Stomach (tissue), 8 donors: ENCODE measurements at regions not wholly inside any gene's neighbourhood (a gene's known extent, or its start where the extent isn't known, plus 50 kb on each side); places are given as distances from the start of the nearest gene placed in this dataset.
"Not testable (repeated sequence)": the region's sequence is repeated elsewhere in the genome, so short reads cannot be mapped to it uniquely, and the experiment has no call there.

ENCODE experiments used
- DNase-seq, 2 donors: peaks; one replicate each; pipeline versions ENCODE4 v3.0.0 to v3.0.0-alpha.2; 2013 to 2019
- H3K27ac ChIP-seq, 5 donors: fragments of 200-600 bp in 4 of 5; sonication (generic) in 4 of 5; one replicate each; pipeline ENCODE4 v1.5.1; 2013 to 2019; ENCODE audit warnings: mild to moderate bottlenecking in 1 of 5, moderate library complexity in 1 of 5
- H3K27me3 ChIP-seq, 3 donors: fragments of 200-600 bp; sonication (generic); one replicate each; pipeline ENCODE4 v1.5.1; 2017 to 2019; ENCODE audit warnings: mixed run types in 1 of 3
- H3K36me3 ChIP-seq, 4 donors: fragments of 200-600 bp; sonication (generic); 1 replicate in 3 of 4; 2 replicates in 1 of 4; pipeline ENCODE4 v1.5.1; 2016 to 2019
- H3K4me1 ChIP-seq, 4 donors: fragments of 200-600 bp; sonication (generic); one replicate each; pipeline ENCODE4 v1.5.1; 2016 to 2019
- H3K4me3 ChIP-seq, 4 donors: fragments of 200-600 bp; sonication (generic) in 3 of 4; one replicate each; pipeline ENCODE4 v1.5.1; 2016 to 2019; ENCODE audit warnings: mild to moderate bottlenecking in 1 of 4
- H3K9me3 ChIP-seq, 4 donors: fragments of 200-600 bp; sonication (generic); one replicate each; pipeline ENCODE4 v1.5.1; 2016 to 2019
- EP300 ChIP-seq: sonication (generic); formaldehyde crosslinking; IDR thresholded peaks from one replicate; pipeline ENCODE4 v1.6.1; 2017; ENCODE audit warnings: antibody characterized with exemption
- POLR2A ChIP-seq, 4 donors: fragments of 450-650 bp; IDR thresholded peaks; one replicate each; pipeline ENCODE4 v1.6.1; 2016; ENCODE audit warnings: antibody characterized with exemption in 4 of 4, control low read depth in 2 of 4, mild to moderate bottlenecking in 1 of 4, moderate library complexity in 1 of 4
- POLR2AphosphoS5 ChIP-seq, 3 donors: sonication (generic); formaldehyde crosslinking; IDR thresholded peaks; one replicate each; pipeline ENCODE4 v1.6.1; 2016; ENCODE audit warnings: antibody characterized with exemption in 3 of 3
- WGBS, 5 donors: extraction: QIAGEN DNeasy Blood & Tissue Kit in 3 of 5; methylation state at CpG; one replicate each; pipeline versions ENCODE4 v1.1.5 to v1.1.7; 2013 to 2018; 5-methylcytosine and 5-hydroxymethylcytosine counted together
- intact Hi-C: fragments of 100-400 bp; cut with DNase I; formaldehyde crosslinking; loops from one replicate; pipeline ENCODE4 v1.15.1; 2023; ENCODE audit warnings: low total_unique reads
- TF ChIP-seq, protein P1 (sequence below), 7 experiments: fragments of 450-650 bp in 4 of 7; fragments of 200-600 bp in 3 of 7; sonication (generic) in 3 of 7; IDR thresholded peaks; one replicate each; pipeline ENCODE4 v1.5.1; 2016 to 2019; ENCODE audit warnings: antibody characterized with exemption in 7 of 7, control low read depth in 2 of 7, mild to moderate bottlenecking in 1 of 7
- donor health status: healthy with polysubstance abuse.
- donor health status: Bipolar disorder and iron deficiency.
- donor health status: healthy.

DNA sequence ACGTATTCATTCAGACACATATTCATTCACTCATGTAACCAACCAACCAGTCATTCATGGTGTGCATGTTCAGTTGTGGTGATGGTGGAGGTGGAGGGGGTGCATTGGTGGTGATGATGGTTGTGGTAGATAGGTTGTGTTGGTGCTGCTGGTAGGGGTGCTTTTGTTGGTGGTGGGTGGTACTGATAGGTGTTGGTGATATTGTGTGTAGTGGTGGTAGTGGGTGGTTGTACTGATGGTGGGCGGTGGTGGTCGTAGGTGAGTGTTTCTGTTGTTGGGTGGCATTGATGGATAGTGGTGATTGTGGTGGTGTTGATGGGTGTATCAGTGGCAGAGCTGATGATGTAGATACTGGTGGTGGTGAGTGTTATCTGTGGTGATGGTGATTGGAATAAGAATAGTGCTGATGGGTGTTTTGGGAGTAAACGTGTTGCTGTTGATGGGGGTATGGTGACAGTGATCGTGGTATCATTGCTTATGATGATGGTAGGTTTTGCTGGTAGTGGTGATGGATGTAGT is 59.8 kb upstream of the SHB start:
- Histone ChIP-seq H3K9me3 (no peaks in the 10 kb centered on the region), H3K27me3 (no peaks in the 10 kb centered on the region), H3K27ac (no peak overlapping the region), H3K4me1 (no peaks in the 10 kb centered on the region), H3K36me3 (no peaks in the 10 kb centered on the region), H3K4me3 (no peak overlapping the region)
- TF ChIP-seq POLR2A (IDR thresholded peaks at IDR 0.05) (no peak), POLR2AphosphoS5 (IDR thresholded peaks at IDR 0.05) (no peak), EP300 (no peak)
- TF ChIP-seq, protein P1, sequence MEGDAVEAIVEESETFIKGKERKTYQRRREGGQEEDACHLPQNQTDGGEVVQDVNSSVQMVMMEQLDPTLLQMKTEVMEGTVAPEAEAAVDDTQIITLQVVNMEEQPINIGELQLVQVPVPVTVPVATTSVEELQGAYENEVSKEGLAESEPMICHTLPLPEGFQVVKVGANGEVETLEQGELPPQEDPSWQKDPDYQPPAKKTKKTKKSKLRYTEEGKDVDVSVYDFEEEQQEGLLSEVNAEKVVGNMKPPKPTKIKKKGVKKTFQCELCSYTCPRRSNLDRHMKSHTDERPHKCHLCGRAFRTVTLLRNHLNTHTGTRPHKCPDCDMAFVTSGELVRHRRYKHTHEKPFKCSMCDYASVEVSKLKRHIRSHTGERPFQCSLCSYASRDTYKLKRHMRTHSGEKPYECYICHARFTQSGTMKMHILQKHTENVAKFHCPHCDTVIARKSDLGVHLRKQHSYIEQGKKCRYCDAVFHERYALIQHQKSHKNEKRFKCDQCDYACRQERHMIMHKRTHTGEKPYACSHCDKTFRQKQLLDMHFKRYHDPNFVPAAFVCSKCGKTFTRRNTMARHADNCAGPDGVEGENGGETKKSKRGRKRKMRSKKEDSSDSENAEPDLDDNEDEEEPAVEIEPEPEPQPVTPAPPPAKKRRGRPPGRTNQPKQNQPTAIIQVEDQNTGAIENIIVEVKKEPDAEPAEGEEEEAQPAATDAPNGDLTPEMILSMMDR (IDR thresholded peaks at IDR 0.05), result no peak
- WGBS, 5 donors, result 91 to 96% (median 94%) methylated on average over 5 of the region's 5 CpGs
- no peak for DNase-seq
- intact Hi-C loops, result no loop called here

DNA sequence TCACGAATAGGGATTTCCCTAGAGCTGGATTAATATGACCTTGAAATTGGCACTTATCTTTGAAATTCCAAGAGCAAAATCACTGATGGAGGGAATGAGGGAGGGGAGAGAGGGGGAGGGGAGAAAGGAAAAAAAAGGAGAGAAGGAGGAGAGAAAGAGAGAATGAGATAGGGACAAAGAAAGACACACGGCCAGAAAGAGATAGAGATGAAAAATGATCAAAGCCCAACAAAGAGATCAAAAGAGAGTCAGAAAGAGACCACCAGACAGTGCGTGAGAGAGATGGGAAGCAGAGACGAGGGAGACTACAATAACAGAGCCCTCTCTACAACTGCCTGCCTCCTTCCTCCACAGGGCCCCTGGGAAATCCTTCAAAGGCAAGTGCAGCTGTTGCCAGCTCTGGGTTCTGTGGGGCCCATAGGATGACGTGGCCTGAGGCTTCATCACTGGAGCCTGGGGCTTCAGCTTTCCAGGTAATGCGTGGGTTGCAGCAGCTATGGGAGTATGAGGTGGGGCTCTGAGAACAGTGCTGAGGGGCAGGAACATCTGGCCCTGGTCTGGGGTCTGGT is 58.3 kb upstream of the SHB start:
- H3K36me3 ChIP-seq, result no peaks in the 10 kb centered on the region
- TF ChIP-seq POLR2A (IDR thresholded peaks at IDR 0.05), result no peak
- TF ChIP-seq POLR2AphosphoS5 (IDR thresholded peaks at IDR 0.05), result no peak
- TF ChIP-seq, protein P1 (IDR thresholded peaks at IDR 0.05), result no peak
- no peak for TF ChIP-seq EP300
- intact Hi-C loops, result no loop called here
- H3K27ac ChIP-seq, result no peak overlapping the region
- H3K27me3 ChIP-seq, result no peaks in the 10 kb centered on the region
- H3K4me1 ChIP-seq, result no peaks in the 10 kb centered on the region
- no peak for DNase-seq
- H3K4me3 ChIP-seq, result no peak overlapping the region
- 70 to 91% (median 80%) methylated on average over 5 to 6 of the region's 6 CpGs for WGBS, 5 donors
- no peaks in the 10 kb centered on the region for H3K9me3 ChIP-seq

DNA sequence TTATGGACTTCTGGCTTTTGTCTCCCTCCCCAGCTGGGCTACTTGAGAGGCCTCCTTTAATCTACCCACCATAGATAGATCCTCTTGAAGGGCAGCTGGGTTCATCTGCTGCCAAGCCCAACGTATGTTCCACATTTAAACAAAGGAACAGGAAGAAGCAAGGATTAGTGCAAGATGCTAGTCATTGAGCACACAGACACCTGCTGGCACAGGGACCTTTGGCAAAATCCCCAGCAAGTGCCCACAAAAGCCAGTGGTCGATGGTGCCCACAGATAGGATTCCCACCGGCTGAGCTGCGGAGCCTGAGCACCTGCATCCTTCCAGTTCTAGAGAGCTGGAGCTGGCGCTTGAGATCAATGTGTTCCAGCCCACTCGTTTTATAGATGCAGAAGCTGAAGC is 57.7 kb upstream of the SHB start:
- Histone ChIP-seq H3K4me3 (no peak overlapping the region), H3K4me1 (no peaks in the 10 kb centered on the region), H3K36me3 (no peaks in the 10 kb centered on the region), H3K27ac (no peak overlapping the region), H3K9me3 (no peaks in the 10 kb centered on the region), H3K27me3 (no peaks in the 10 kb centered on the region)
- intact Hi-C loops, result no loop called here
- DNase-seq, result no peak
- WGBS, 5 donors, result 70 to 81% (median 76%) methylated on average over 5 to 6 of the region's 6 CpGs
- TF ChIP-seq POLR2AphosphoS5 (IDR thresholded peaks at IDR 0.05), result no peak
- TF ChIP-seq, protein P1 (IDR thresholded peaks at IDR 0.05), result no peak
- no peak for TF ChIP-seq EP300
- no peak for TF ChIP-seq POLR2A (IDR thresholded peaks at IDR 0.05)

DNA sequence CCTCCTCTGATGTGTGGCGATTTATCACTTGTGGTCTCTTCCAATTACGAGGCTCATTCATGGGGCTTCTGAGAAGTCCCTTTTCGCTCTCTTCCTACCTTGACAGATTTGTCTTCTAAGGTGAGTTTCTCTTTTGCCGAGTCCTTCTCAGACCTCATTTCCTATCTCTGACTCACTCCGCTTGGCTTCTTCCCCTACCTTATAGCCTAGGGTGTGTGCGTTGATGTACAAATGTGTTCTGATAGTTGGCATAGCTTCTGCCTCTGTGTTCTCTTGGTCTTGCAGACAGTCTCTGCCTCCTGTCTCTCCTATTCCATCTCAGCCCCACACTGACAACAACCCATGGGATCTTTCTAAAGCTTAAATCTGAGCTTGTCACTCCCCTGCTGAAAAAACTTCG is 56.9 kb upstream of the SHB start:
- Histone ChIP-seq H3K36me3 (no peaks in the 10 kb centered on the region), H3K27ac (no peak overlapping the region), H3K9me3 (no peaks in the 10 kb centered on the region), H3K4me1 (no peaks in the 10 kb centered on the region), H3K27me3 (no peaks in the 10 kb centered on the region), H3K4me3 (no peak overlapping the region)
- TF ChIP-seq POLR2A (IDR thresholded peaks at IDR 0.05) (no peak), EP300 (no peak), POLR2AphosphoS5 (IDR thresholded peaks at IDR 0.05) (no peak)
- TF ChIP-seq, protein P1 (IDR thresholded peaks at IDR 0.05), result no peak
- 71 to 84% (median 82%) methylated on average over 7 of the region's 7 CpGs for WGBS, 5 donors
- DNase-seq, result no peak
- intact Hi-C loops, result no loop called here

DNA sequence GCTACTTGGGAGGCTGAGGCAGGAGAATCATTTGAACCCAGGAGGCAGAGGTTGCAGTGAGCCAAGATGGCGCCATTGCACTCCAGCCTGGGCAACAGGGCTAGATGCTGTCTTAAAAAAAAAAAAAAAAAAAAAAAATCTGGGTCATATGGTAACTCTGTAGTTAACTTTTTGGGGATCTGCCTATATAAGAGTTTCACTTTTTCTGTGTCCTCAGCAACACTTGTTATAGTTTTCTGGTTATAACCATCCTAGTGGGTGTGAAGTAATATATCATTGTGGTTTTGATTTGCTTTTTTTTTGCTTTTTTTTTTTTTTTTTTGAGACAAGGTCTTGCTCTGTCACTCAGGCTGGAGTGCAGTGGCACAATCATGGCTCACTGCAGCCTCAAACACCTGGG is 54.3 kb upstream of the SHB start:
- DNase-seq, intact Hi-C loops, H3K9me3 ChIP-seq, H3K36me3 ChIP-seq, H3K4me3 ChIP-seq, H3K27me3 ChIP-seq, H3K4me1 ChIP-seq, H3K27ac ChIP-seq: not testable (repeated sequence)
- 57 to 85% (median 83%) methylated on average over 1 of the region's 1 CpG for WGBS, 5 donors
